Smooth muscle cell (in vitro differentiated cells): ENCODE measurements at regions not wholly inside any gene's neighbourhood (a gene's known extent, or its start where the extent isn't known, plus 50 kb on each side); places are given as distances from the start of the nearest gene placed in this dataset.
"Not testable (repeated sequence)": the region's sequence is repeated elsewhere in the genome, so short reads cannot be mapped to it uniquely, and the experiment has no call there.

Experiments
- DNase-seq: peaks from one replicate; lab custom pipeline; 2025; ENCODE audit not compliant: unreplicated experiment; lab: John Stamatoyannopoulos, UW
- H2AFZ ChIP-seq: fragments of 200-600 bp; sonication (generic); 2 replicates; pipeline ENCODE4 v1.6.0; 2016; ENCODE audit warnings: antibody characterized with exemption, low read depth, mild to moderate bottlenecking
- H3F3A ChIP-seq: fragments of 200-600 bp; sonication (generic); 2 replicates; pipeline ENCODE4 v1.6.0; 2017; ENCODE audit warnings: antibody characterized with exemption, low read depth
- H3K27ac ChIP-seq: fragments of 200-600 bp; sonication (generic); 2 replicates; pipeline ENCODE4 v1.5.1; 2016; ENCODE audit warnings: low read depth, mild to moderate bottlenecking
- H3K27me3 ChIP-seq: fragments of 200-600 bp; sonication (generic); 2 replicates; pipeline ENCODE4 v1.6.1; 2016; ENCODE audit warnings: low read depth, mild to moderate bottlenecking
- H3K36me3 ChIP-seq: fragments of 200-600 bp; sonication (generic); 2 replicates; pipeline ENCODE4 v1.5.1; 2016; ENCODE audit warnings: low read depth
- H3K4me1 ChIP-seq: fragments of 200-600 bp; sonication (generic); 2 replicates; pipeline ENCODE4 v1.5.1; 2016; ENCODE audit warnings: low read depth
- H3K4me2 ChIP-seq: fragments of 200-600 bp; sonication (generic); 2 replicates; pipeline ENCODE4 v1.6.0; 2016; ENCODE audit warnings: mild to moderate bottlenecking
- H3K4me3 ChIP-seq: fragments of 200-600 bp; sonication (generic); 2 replicates; pipeline ENCODE4 v1.5.1; 2016; ENCODE audit warnings: mild to moderate bottlenecking
- H3K79me2 ChIP-seq: fragments of 200-600 bp; sonication (generic); 2 replicates; pipeline ENCODE4 v1.6.0; 2016; ENCODE audit warnings: low read depth, mild to moderate bottlenecking
- H3K9ac ChIP-seq: fragments of 200-600 bp; sonication (generic); 2 replicates; pipeline ENCODE4 v1.6.0; 2016; ENCODE audit warnings: low read depth
- H3K9me3 ChIP-seq: fragments of 200-600 bp; sonication (generic); replicated peaks from 2 replicates; pipeline ENCODE4 v1.5.1; 2016; ENCODE audit warnings: low read depth
- H4K20me1 ChIP-seq: fragments of 200-600 bp; sonication (generic); 2 replicates; pipeline ENCODE4 v1.6.0; 2016; ENCODE audit warnings: low read depth
- whole genome bisulfite sequencing: methylation state at CpG from one replicate; pipeline ENCODE4 v1.1.7; 2016; ENCODE audit warnings: low lambda C conversion rate; 5-methylcytosine and 5-hydroxymethylcytosine counted together
- TF ChIP-seq, protein P1 (sequence below): fragments of 200-600 bp; sonication (generic); IDR thresholded peaks from 2 replicates; pipeline ENCODE4 v1.5.1; 2017; ENCODE audit warnings: borderline replicate concordance, mild to moderate bottlenecking, antibody characterized with exemption; ENCODE audit not compliant: insufficient read depth, poor library complexity, severe bottlenecking

DNA sequence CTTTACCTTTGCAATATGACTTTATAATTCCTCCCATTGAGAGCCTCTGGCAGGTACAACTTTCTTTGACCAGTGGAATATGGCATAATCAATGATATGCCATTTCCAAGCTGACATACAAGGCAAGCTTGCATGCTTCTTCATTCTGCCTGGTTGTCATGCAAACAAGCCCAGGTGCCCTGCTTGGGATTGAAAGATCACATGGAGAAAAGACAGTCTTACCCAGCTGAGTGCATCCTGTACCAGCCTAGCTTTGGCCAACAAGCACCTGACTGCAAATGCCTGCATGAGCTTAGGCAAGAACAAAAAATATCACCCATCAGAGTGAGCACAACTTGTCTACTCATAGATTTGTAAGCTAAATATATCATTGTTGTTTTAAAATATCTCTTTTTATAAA lies 82.9 kb upstream of the KCND2 start:
- Histone ChIP-seq H3K27me3 (no peaks in the 10 kb centered on the region), H4K20me1 (no peaks in the 10 kb centered on the region), H3K9me3 (no peaks in the 10 kb centered on the region), H3K4me3 (no peak overlapping the region), H3K4me1 (peaks cover 10% of the 10 kb centered on the region), H3K36me3 (no peaks in the 10 kb centered on the region), H3K9ac (no peak overlapping the region), H3K79me2 (no peaks in the 10 kb centered on the region), H3F3A (no peaks in the 10 kb centered on the region), H3K4me2 (no peak overlapping the region), H3K27ac (no peak overlapping the region), H2AFZ (no peak overlapping the region)
- TF ChIP-seq, protein P1, sequence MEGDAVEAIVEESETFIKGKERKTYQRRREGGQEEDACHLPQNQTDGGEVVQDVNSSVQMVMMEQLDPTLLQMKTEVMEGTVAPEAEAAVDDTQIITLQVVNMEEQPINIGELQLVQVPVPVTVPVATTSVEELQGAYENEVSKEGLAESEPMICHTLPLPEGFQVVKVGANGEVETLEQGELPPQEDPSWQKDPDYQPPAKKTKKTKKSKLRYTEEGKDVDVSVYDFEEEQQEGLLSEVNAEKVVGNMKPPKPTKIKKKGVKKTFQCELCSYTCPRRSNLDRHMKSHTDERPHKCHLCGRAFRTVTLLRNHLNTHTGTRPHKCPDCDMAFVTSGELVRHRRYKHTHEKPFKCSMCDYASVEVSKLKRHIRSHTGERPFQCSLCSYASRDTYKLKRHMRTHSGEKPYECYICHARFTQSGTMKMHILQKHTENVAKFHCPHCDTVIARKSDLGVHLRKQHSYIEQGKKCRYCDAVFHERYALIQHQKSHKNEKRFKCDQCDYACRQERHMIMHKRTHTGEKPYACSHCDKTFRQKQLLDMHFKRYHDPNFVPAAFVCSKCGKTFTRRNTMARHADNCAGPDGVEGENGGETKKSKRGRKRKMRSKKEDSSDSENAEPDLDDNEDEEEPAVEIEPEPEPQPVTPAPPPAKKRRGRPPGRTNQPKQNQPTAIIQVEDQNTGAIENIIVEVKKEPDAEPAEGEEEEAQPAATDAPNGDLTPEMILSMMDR: no peak
- no peak for DNase-seq

DNA sequence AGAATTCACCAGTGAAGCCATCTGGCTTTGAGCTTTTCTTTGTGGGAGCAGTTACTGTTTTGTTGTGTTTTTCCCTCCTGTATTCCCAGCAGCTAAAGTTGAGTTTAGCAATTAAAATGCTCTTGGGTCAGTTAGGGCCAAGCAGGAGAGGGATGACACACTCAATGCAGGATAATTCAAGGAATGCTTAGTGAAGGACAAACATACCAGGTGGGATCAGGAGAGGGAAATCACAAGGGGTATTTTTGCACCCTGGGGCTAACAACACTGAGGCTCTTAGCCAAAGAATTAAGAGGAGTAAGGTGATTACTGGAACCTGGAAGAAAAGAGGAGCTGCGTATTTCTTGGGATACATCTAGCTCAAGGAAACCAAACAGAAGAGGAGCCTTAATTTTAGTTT lies 82.4 kb upstream of the KCND2 start:
- Histone ChIP-seq H3K27me3 (no peaks in the 10 kb centered on the region), H3K4me1 (peaks cover 10% of the 10 kb centered on the region), H3K9ac (no peak overlapping the region), H2AFZ (no peak overlapping the region), H3K4me3 (no peak overlapping the region), H3K4me2 (no peak overlapping the region), H3F3A (no peaks in the 10 kb centered on the region), H3K79me2 (no peaks in the 10 kb centered on the region), H3K27ac (no peak overlapping the region), H3K36me3 (no peaks in the 10 kb centered on the region), H4K20me1 (no peaks in the 10 kb centered on the region), H3K9me3 (no peaks in the 10 kb centered on the region)
- 72% methylated on average over 1 of the region's 1 CpG for WGBS
- no peak for DNase-seq
- TF ChIP-seq, protein P1: no peak

DNA sequence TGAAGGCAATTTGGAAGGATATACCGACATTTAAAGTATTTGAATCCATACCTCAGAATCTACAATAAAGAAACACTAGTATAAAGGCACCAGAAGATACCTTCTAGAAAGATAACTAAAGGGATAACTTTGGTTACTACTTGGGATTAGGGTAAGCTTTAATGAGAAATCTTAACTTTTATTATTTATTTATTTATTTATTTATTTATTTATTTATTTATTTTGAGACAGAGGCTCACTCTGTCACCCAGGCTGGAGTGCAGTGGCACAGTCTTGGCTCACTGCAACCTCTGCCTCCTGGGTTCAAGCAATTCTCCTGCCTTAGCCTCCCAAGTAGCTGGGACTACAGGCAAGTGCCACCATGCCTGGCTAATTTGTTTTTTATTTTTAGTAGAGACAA lies 81.6 kb upstream of the KCND2 start:
- H3F3A ChIP-seq, DNase-seq, H3K27me3 ChIP-seq, H3K4me3 ChIP-seq, H3K9ac ChIP-seq, H4K20me1 ChIP-seq, H2AFZ ChIP-seq, H3K4me2 ChIP-seq, H3K79me2 ChIP-seq, H3K27ac ChIP-seq, H3K36me3 ChIP-seq, H3K9me3 ChIP-seq: not testable (repeated sequence)
- peaks cover 10% of the 10 kb centered on the region for H3K4me1 ChIP-seq
- 98% methylated on average over 1 of the region's 1 CpG for WGBS

DNA sequence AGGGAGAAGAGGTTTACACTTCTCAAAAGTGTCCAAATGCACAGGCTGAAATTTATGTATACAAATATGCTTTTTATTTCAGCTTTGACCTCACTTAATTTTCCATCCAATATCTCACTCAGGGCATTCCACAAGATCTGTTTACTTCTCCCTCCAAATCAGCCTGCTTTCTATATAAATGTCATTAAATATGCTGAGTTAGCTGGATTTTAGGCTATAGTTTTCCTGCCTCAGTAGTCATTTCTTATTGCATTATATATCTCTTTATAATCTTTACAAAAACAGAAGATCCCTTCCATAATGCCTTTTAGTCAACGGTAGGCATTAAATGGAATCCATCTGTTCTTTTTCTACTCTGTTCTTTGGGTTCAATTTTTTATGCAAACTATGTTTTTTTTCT lies 71.7 kb upstream of the KCND2 start:
- 82% methylated on average over 1 of the region's 1 CpG for WGBS
- no peak for DNase-seq

More for the DNA sequence above, 71.7 kb upstream of the KCND2 start:
- no peaks in the 10 kb centered on the region for H3K9me3 ChIP-seq
- no peaks in the 10 kb centered on the region for H4K20me1 ChIP-seq
- peak overlapping the region; percentile 65 for H2AFZ ChIP-seq
- no peaks in the 10 kb centered on the region for H3K79me2 ChIP-seq
- no peaks in the 10 kb centered on the region for H3K27me3 ChIP-seq
- no peaks in the 10 kb centered on the region for H3K4me1 ChIP-seq
- no peaks in the 10 kb centered on the region for H3F3A ChIP-seq
- H3K36me3 ChIP-seq: no peaks in the 10 kb centered on the region
- peak overlapping the region; percentile 44 for H3K4me2 ChIP-seq
- TF ChIP-seq, protein P1: no peak
- H3K27ac ChIP-seq: no peak overlapping the region
- H3K4me3 ChIP-seq: no peak overlapping the region
- no peak overlapping the region for H3K9ac ChIP-seq
